GM12878 (cell line): ENCODE measurements at regions not wholly inside any gene's neighbourhood (a gene's known extent, or its start where the extent isn't known, plus 50 kb on each side); places are given as distances from the start of the nearest gene placed in this dataset.
A peak's percentile ranks its signal among the peaks of the same experiment; 100 is the strongest.

Source experiments
- ATAC-seq: fragments of 200-7000 bp; cut with Tn5 transposase; 3 replicates; pipeline ENCODE4 v1.9.1; 2020; ENCODE audit warnings: mild to moderate bottlenecking, moderate library complexity
- BruUV-seq: library from RNA; stranded (reverse); fragments of 400-500 nt; replicated peaks from 2 replicates; lab custom pipeline; 2021; lab: Mats Ljungman, UMichigan
- CTCF ChIA-PET: fragments of 300-600 bp; sonication (Branson Sonifier 250); formaldehyde crosslinking; extraction: SDS; loops from one replicate; lab custom pipeline; 2021; ENCODE audit warnings: inconsistent platforms; lab: Yijun Ruan, JAX
- POLR2A ChIA-PET: fragments of 350-600 bp; formaldehyde crosslinking; extraction: SDS; loops from one replicate; lab custom pipeline; 2021; ENCODE audit warnings: inconsistent platforms; lab: Charles Lee
- RAD21 ChIA-PET: fragments of 300-600 bp; sonication (Branson Sonifier 250); formaldehyde crosslinking; loops from one replicate; lab custom pipeline; 2023; ENCODE audit warnings: antibody characterized with exemption; ENCODE audit not compliant: unreplicated experiment; lab: Charles Lee
- SMC1A ChIA-PET: fragments of 300-600 bp; sonication (Branson Sonifier 250); formaldehyde crosslinking; loops from one replicate; lab custom pipeline; 2023; ENCODE audit not compliant: unreplicated experiment, uncharacterized antibody; lab: Charles Lee
- DNase-seq: peaks from one replicate; pipeline ENCODE4 v3.0.0-alpha.2; 2011; ENCODE audit warnings: low read depth, low spot score
- FAIRE-seq: peaks from 3 replicates; lab custom pipeline; 2011; peaks lifted over from hg19 to GRCh38; lab: Jason Lieb, UNC
- H2AFZ ChIP-seq: 2 replicates; pipeline ENCODE4 v1.6.0; 2011; ENCODE audit warnings: low read depth, low read length, control low read depth; ENCODE audit not compliant: control insufficient read depth
- H3K27ac ChIP-seq: 2 replicates; pipeline ENCODE4 v1.5.1; 2011; ENCODE audit warnings: control low read depth; ENCODE audit not compliant: control insufficient read depth, insufficient read depth
- H3K27me3 ChIP-seq, 2 experiments: replicated peaks in 1 of 2; 2 replicates each; pipeline versions ENCODE4 v1.6.0 to v1.6.1; 2011; ENCODE audit warnings: low read length in 1 of 2; ENCODE audit not compliant: control insufficient read depth in 2 of 2, insufficient read depth in 2 of 2
- H3K36me3 ChIP-seq, 2 experiments: 2 replicates each; pipeline ENCODE4 v1.5.1; 2011; ENCODE audit warnings: low read length in 1 of 2; ENCODE audit not compliant: control insufficient read depth in 2 of 2, insufficient read depth in 2 of 2
- H3K4me1 ChIP-seq: 2 replicates; pipeline ENCODE4 v1.6.1; 2011; ENCODE audit warnings: mild to moderate bottlenecking, low read length, moderate library complexity, mixed read lengths; ENCODE audit not compliant: control insufficient read depth, insufficient read depth
- H3K4me2 ChIP-seq: 2 replicates; pipeline ENCODE4 v1.6.0; 2011; ENCODE audit warnings: control low read depth; ENCODE audit not compliant: control insufficient read depth, insufficient read depth
- H3K4me3 ChIP-seq: fragments of 200-600 bp; sonication (generic); 2 replicates; pipeline ENCODE4 v1.5.1; 2016
- H3K79me2 ChIP-seq: 2 replicates; pipeline ENCODE4 v1.6.0; 2011; ENCODE audit warnings: low read length; ENCODE audit not compliant: control insufficient read depth, insufficient read depth
- H3K9ac ChIP-seq: 2 replicates; pipeline ENCODE4 v1.8.0; 2011; ENCODE audit warnings: low read length, control low read depth, mixed read lengths; ENCODE audit not compliant: control insufficient read depth, insufficient read depth
- H3K9me3 ChIP-seq: replicated peaks from 3 replicates; pipeline ENCODE4 v1.5.1; 2011; ENCODE audit warnings: mild to moderate bottlenecking, low read length; ENCODE audit not compliant: control insufficient read depth, insufficient read depth
- H4K20me1 ChIP-seq: 2 replicates; pipeline ENCODE4 v1.6.0; 2011; ENCODE audit not compliant: control insufficient read depth, insufficient read depth
- BHLHE40 ChIP-seq, 2 experiments: fragments of 450-650 bp in 1 of 2; IDR thresholded peaks; 2 replicates each; pipeline ENCODE4 v1.6.1; 2011 to 2017; ENCODE audit warnings: low read depth in 2 of 2, borderline replicate concordance in 1 of 2, improper control_type of control experiment in 1 of 2, low read length in 1 of 2, mild to moderate bottlenecking in 1 of 2
- BRCA1 ChIP-seq: IDR thresholded peaks from 2 replicates; pipeline ENCODE4 v1.6.1; 2011; ENCODE audit warnings: low read depth, low read length, improper control_type of control experiment
- CREB1 ChIP-seq: IDR thresholded peaks from 2 replicates; pipeline ENCODE4 v1.6.1; 2012; ENCODE audit warnings: low read depth, mild to moderate bottlenecking, inconsistent platforms
- CREM ChIP-seq: IDR thresholded peaks from 2 replicates; pipeline ENCODE4 v1.6.1; 2014; ENCODE audit warnings: antibody characterized with exemption, low read depth
- CTCF ChIP-seq, 3 experiments: IDR thresholded peaks in 2 of 3; conservative IDR thresholded peaks in 1 of 3; 2 replicates each; pipeline ENCODE4 v1.5.1; 2011; ENCODE audit warnings: low read depth in 3 of 3, low read length in 3 of 3, mild to moderate bottlenecking in 3 of 3, control low read depth in 2 of 3, moderate library complexity in 2 of 3, inconsistent platforms in 1 of 3, mixed read lengths in 1 of 3; ENCODE audit not compliant: control insufficient read depth in 2 of 3, insufficient read depth in 1 of 3; ENCODE audit errors: extremely low read depth in 1 of 3
- FOXM1 ChIP-seq: IDR thresholded peaks from 2 replicates; pipeline ENCODE4 v1.6.1; 2012; ENCODE audit warnings: low read depth, mild to moderate bottlenecking, inconsistent platforms, low read length, moderate library complexity
- HCFC1 ChIP-seq: fragments of 150-350 bp; IDR thresholded peaks from 2 replicates; pipeline ENCODE4 v1.6.1; 2014; ENCODE audit warnings: low read length
- IKZF1 ChIP-seq: fragments of 450-650 bp; conservative IDR thresholded peaks from 2 replicates; pipeline ENCODE4 v1.6.1; 2017; ENCODE audit warnings: antibody characterized with exemption, mild to moderate bottlenecking
- MAX ChIP-seq: IDR thresholded peaks from 2 replicates; pipeline ENCODE4 v1.6.1; 2012; ENCODE audit warnings: low read depth, low read length, improper control_type of control experiment
- MEF2B ChIP-seq: fragments of 450-650 bp; IDR thresholded peaks from 2 replicates; pipeline ENCODE4 v1.6.1; 2018; ENCODE audit warnings: mild to moderate bottlenecking, moderate library complexity; ENCODE audit not compliant: partially characterized antibody, poor library complexity, severe bottlenecking
- MTA3 ChIP-seq: IDR thresholded peaks from 2 replicates; pipeline ENCODE4 v1.6.1; 2012; ENCODE audit warnings: low read length, inconsistent platforms, borderline replicate concordance
- NBN ChIP-seq: fragments of 450-650 bp; IDR thresholded peaks from 2 replicates; pipeline ENCODE4 v1.6.1; 2016
- NFYA ChIP-seq: IDR thresholded peaks from 2 replicates; pipeline ENCODE4 v1.6.1; 2011; ENCODE audit warnings: low read depth, mild to moderate bottlenecking, low read length, improper control_type of control experiment, borderline replicate concordance
- NR2F1 ChIP-seq: fragments of 450-650 bp; conservative IDR thresholded peaks from 2 replicates; pipeline ENCODE4 v1.6.1; 2017; ENCODE audit warnings: mild to moderate bottlenecking
- RAD51 ChIP-seq: fragments of 450-650 bp; IDR thresholded peaks from 2 replicates; pipeline ENCODE4 v1.6.1; 2016; ENCODE audit warnings: moderate library complexity, mild to moderate bottlenecking, inconsistent platforms
- SMAD5 ChIP-seq: IDR thresholded peaks from 2 replicates; pipeline ENCODE4 v1.6.1; 2016; ENCODE audit warnings: antibody characterized with exemption, low read depth
- SMARCA5 ChIP-seq: fragments of 450-650 bp; IDR thresholded peaks from 2 replicates; pipeline ENCODE4 v1.6.1; 2017; ENCODE audit warnings: mild to moderate bottlenecking
- USF1 ChIP-seq: IDR thresholded peaks from 2 replicates; pipeline ENCODE4 v1.6.1; 2011; ENCODE audit warnings: borderline replicate concordance, low read depth, mild to moderate bottlenecking, moderate library complexity, mixed read lengths, low read length; ENCODE audit not compliant: insufficient read depth; ENCODE audit errors: extremely low read length
- USF2 ChIP-seq: IDR thresholded peaks from 2 replicates; pipeline ENCODE4 v1.6.1; 2011; ENCODE audit warnings: low read depth, low read length, improper control_type of control experiment, borderline replicate concordance
- YBX1 ChIP-seq: fragments of 450-650 bp; IDR thresholded peaks from 2 replicates; pipeline ENCODE4 v1.6.1; 2016; ENCODE audit warnings: antibody characterized with exemption
- YY1 ChIP-seq: IDR thresholded peaks from 2 replicates; pipeline ENCODE4 v1.6.1; 2011; ENCODE audit warnings: low read depth, mild to moderate bottlenecking, low read length
- ZNF274 ChIP-seq: IDR thresholded peaks from one replicate; pipeline ENCODE4 v1.8.0; 2011; ENCODE audit not compliant: insufficient read length, insufficient read depth
- WGBS: methylation state at CpG from one replicate; pipeline ENCODE4 v1.1.6; 2016; ENCODE audit warnings: low lambda C conversion rate; ENCODE audit not compliant: insufficient replicate concordance, insufficient coverage; ENCODE audit errors: missing lambda C conversion rate; 5-methylcytosine and 5-hydroxymethylcytosine counted together
- in situ Hi-C: fragments of 300-500 bp; cut with MboI; formaldehyde crosslinking; loops from 9 replicates; pipeline ENCODE4 v1.14.3; 2018; ENCODE audit warnings: mixed read lengths
- intact Hi-C: fragments of 100-400 bp; cut with micrococcal nuclease; formaldehyde crosslinking; loops from one replicate; pipeline ENCODE4 v1.14.2; 2022; ENCODE audit not compliant: unreplicated experiment

GRCh38 chr7:106598663-106599342 lies 62.2 kb downstream of the CCDC71L start:
- no peaks in the 10 kb centered on the region for H3K4me1 ChIP-seq
- DNase-seq (peak; percentile 71), FAIRE-seq (peak; percentile 83), ATAC-seq (peak; percentile 99)
- under 1% methylated on average over 6 of the region's 6 CpGs for WGBS
- H3K9me3 ChIP-seq, result no peaks in the 10 kb centered on the region; the same call in 1 of the 3 replicates
- no peaks in the 10 kb centered on the region for H4K20me1 ChIP-seq
- SMC1A ChIA-PET, result interaction anchor here (0.7 to 3.9 kb wide), 19 partner anchors 9 to 422 kb away, joined by 3 to 15 read pairs (median 4); no protein-coding TSS in a partner anchor
- RAD21 ChIA-PET, result interaction anchor here (0.8 to 2.4 kb wide), 11 partner anchors 12 to 422 kb away, joined by 3 to 18 read pairs (median 4); no protein-coding TSS in a partner anchor
- H3K27ac ChIP-seq, result no peak overlapping the region
- no peaks in the 10 kb centered on the region for H3K36me3 ChIP-seq
- no peaks in the 10 kb centered on the region for H3K79me2 ChIP-seq
- no TSS peak for BruUV-seq
- in situ Hi-C loops, result no loop called here
- no peaks in the 10 kb centered on the region; a peak in 1 of 4 replicates for H3K27me3 ChIP-seq
- peak overlapping the region; percentile 51 for H3K4me2 ChIP-seq
- CTCF ChIA-PET, result interaction anchor here (0.6 to 3.3 kb wide), 7 partner anchors 43 to 999 kb away, joined by 3 to 19 read pairs (median 6); no protein-coding TSS in a partner anchor
- POLR2A ChIA-PET, result interaction anchor here (1.2 kb wide), 1 partner anchor 13 kb away, joined by 3 read pairs; no protein-coding TSS in a partner anchor
- peak overlapping the region; percentile 87 for H2AFZ ChIP-seq
- intact Hi-C loops, result loop anchor here (5.0 kb wide), 1 partner anchor 47 kb away; no protein-coding TSS in a partner anchor
- H3K9ac ChIP-seq, result no peak overlapping the region
- H3K4me3 ChIP-seq, result no peak overlapping the region
- TF ChIP-seq FOXM1 (no peak), NBN (no peak), RAD51 (peak; percentile 77), ZNF274 (no peak), BHLHE40 (IDR thresholded peaks at IDR 0.05; ENCODE audit: borderline replicate concordance in 1 of 2, low read depth in 2 of 2, low read length in 1 of 2) (peak; percentile 91 to 92), HCFC1 (peak; percentile 89), MTA3 (no peak), YBX1 (no peak), YY1 (peak; percentile 99), CREB1 (peak; percentile 94), USF1 (peak; percentile 24), SMARCA5 (no peak), IKZF1 (0 out of 2 replicates have a peak, but pooled peaks have one; percentile 42), SMAD5 (no peak), MEF2B (no peak), NFYA (no peak), USF2 (peak; percentile 10; the same call in 1 of the 2 replicates), NR2F1 (no peak), MAX (no peak), BRCA1 (peak; percentile 39; the same call in 1 of the 2 replicates), CTCF (IDR thresholded peaks at IDR 0.05 in 2 of 3, conservative IDR thresholded peaks at IDR 0.05 in 1 of 3; ENCODE audit: control insufficient read depth in 2 of 3, extremely low read depth in 1 of 3, insufficient read depth in 1 of 3, low read depth in 3 of 3, low read length in 3 of 3) (no peak), CREM (peak; percentile 85)
